Brain microvascular endothelial cell (primary cell): ENCODE measurements at regions not wholly inside any gene's neighbourhood (a gene's known extent, or its start where the extent isn't known, plus 50 kb on each side); places are given as distances from the start of the nearest gene placed in this dataset.

Source experiments
- DNase-seq: peaks from one replicate; pipeline ENCODE4 v3.0.0-alpha.2; 2020
- H3K27ac ChIP-seq: fragments of 250-450 bp; sonication (Bioruptor Pico); 2 replicates; pipeline ENCODE4 v1.5.1; 2020; ENCODE audit warnings: mild to moderate bottlenecking, moderate library complexity
- H3K27me3 ChIP-seq: fragments of 250-450 bp; sonication (Bioruptor Pico); replicated peaks from 2 replicates; pipeline ENCODE4 v1.5.1; 2020; ENCODE audit warnings: mild to moderate bottlenecking
- H3K36me3 ChIP-seq: fragments of 250-450 bp; sonication (Bioruptor Pico); replicated peaks from 2 replicates; pipeline ENCODE4 v1.5.1; 2020; ENCODE audit warnings: mild to moderate bottlenecking
- H3K4me3 ChIP-seq: 2 replicates; pipeline ENCODE4 v1.5.1; 2011; ENCODE audit warnings: low read depth, mild to moderate bottlenecking, control low read depth, low read length, moderate library complexity
- in situ Hi-C: cut with HindIII; loops from 2 replicates; pipeline ENCODE4 v1.10.0; 2017; ENCODE audit warnings: low sequenced_read_pairs, low pct_ligation_motif_present
- TF ChIP-seq, protein P1 (sequence below): IDR thresholded peaks from 2 replicates; pipeline ENCODE4 v1.5.1; 2011; ENCODE audit warnings: low read depth, mild to moderate bottlenecking, moderate library complexity, low read length, control low read depth, inconsistent platforms; ENCODE audit errors: missing control alignments

DNA sequence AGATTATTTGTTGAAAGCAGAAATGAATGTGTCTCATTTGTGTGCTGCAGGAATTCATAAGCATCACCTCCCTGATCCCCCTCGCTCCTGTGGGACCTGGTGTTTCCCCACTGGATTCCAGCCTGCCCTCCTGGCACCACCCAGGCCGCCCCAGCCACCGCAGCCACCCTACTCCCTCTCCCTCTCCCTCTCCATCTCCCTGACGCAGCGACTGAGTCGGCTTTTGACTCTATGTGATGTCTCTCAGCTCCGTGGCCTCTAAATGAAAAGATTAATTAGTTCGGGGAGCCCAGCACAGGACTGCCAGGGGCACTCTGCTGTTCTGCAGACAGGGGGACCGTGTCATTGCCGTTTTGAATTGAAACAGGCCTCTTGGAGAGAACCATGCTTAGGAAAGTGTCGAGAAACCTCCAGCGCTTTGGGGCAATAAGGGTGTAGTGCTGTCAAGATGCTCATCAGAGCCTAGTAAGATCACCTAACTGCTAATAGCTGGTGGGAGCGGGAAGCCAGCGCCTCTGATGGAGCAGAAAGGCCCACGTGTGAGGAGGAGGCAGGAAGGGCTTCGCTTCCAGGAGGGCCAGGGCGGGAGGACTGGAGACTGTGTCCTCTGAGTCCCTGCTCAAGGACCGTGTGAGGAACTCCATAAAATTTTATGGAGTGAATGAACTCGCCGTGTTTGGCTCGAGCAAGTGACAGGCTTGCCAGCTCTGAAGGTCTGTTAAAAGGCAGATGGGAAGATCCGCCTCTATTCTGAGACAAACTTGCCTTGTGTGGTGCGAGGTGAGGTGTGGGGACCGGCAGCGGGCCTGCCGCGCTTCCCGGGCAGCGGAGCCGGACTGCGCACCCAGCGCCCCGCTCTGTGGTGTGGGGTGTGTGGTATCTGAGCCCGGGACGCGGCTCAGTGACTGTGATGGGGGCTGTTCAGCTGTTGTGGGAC is 157.4 kb upstream of the C14orf180 start:
- H3K4me3 ChIP-seq = no peak overlapping the region
- in situ Hi-C loops = no loop called here
- no peak for DNase-seq

DNA sequence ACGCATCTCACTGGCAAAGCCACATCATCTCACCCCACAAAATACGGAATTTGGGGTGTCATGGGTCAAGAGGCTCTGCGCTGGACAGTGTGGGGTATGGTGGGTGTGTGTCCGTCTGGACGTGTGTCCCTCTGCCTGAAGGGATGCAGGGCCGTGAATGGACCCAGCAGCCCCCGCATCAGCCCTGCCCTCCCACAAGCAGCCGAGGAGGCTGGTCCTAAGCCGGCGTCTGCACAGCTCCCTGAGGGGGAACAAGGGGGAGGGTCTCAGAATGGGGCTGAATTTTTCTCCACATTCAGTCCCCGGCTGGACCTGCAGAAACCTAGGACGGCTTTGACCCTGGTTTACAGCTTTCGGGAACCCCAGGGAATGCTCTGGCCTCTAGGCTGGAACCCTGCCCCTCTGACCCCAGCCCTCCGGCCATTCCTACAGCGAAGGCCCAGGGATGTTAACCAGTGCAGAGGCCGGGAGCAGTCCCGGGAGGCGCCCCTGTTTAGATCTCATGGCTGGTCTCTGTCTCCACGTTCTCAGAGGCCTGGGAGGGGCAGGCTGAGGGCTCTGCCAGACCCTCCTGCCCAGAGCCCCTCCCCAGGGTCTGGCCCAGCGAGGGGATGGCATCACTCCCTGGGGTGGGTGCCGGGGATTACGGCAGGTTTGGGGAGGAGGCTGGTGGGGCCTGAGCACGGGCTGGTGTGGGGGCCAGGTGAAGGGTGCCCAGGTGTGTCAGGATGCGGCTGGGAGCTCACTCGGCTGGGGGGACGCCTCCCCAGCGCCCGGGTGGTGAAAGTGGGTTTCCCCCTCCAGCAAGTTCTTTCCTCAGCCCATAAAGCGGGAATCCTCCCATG is 156.5 kb upstream of the C14orf180 start:
- no peak overlapping the region for H3K4me3 ChIP-seq
- no peaks in the 10 kb centered on the region for H3K36me3 ChIP-seq
- TF ChIP-seq, protein P1, sequence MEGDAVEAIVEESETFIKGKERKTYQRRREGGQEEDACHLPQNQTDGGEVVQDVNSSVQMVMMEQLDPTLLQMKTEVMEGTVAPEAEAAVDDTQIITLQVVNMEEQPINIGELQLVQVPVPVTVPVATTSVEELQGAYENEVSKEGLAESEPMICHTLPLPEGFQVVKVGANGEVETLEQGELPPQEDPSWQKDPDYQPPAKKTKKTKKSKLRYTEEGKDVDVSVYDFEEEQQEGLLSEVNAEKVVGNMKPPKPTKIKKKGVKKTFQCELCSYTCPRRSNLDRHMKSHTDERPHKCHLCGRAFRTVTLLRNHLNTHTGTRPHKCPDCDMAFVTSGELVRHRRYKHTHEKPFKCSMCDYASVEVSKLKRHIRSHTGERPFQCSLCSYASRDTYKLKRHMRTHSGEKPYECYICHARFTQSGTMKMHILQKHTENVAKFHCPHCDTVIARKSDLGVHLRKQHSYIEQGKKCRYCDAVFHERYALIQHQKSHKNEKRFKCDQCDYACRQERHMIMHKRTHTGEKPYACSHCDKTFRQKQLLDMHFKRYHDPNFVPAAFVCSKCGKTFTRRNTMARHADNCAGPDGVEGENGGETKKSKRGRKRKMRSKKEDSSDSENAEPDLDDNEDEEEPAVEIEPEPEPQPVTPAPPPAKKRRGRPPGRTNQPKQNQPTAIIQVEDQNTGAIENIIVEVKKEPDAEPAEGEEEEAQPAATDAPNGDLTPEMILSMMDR = no peak
- in situ Hi-C loops = no loop called here
- no peak for DNase-seq
- H3K27ac ChIP-seq = no peak overlapping the region
- H3K27me3 ChIP-seq = no peaks in the 10 kb centered on the region

More for the DNA sequence above, 157.4 kb upstream of the C14orf180 start:
- Histone ChIP-seq H3K36me3 (no peaks in the 10 kb centered on the region), H3K27ac (no peak overlapping the region), H3K27me3 (no peaks in the 10 kb centered on the region)
- TF ChIP-seq, protein P1 = no peak

DNA sequence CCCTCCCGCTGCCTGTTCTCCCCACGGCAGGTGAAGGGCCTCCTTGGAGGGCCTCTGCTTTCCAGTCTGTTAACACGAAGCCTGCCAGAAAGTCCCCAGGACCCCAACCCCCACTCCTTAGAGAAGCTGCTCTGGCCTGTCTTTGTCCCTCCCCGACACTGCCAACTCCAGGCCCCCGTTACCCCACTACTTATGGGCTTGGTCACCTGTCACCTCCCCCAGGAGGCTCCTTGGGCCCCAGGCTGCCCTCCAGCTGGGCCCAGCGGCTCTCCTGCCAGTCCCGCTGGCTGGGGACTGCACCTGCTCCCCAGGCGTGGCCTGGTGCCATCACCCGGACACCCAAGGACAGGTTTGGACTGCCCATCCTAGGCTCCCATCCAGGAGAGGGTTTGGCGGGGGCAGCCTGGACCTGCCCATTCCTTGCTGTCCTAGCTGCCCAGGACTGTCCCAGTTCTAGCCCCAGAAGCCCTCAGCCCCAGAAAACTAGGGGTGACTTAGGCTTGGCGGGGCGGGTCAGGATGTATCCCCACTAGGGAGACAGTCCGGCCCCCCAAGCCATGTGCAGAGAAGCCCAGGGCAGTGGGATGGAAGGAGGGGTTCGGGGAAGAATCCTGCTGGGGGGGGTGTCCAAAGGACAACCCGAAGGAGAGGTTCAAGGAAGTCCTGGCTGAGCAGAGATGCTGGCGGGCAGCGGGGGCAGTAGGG is 155.7 kb upstream of the C14orf180 start:
- TF ChIP-seq, protein P1 = no peak
- in situ Hi-C loops = no loop called here
- Histone ChIP-seq H3K27ac (no peak overlapping the region), H3K4me3 (no peak overlapping the region), H3K36me3 (no peaks in the 10 kb centered on the region), H3K27me3 (no peaks in the 10 kb centered on the region)
- no peak for DNase-seq

DNA sequence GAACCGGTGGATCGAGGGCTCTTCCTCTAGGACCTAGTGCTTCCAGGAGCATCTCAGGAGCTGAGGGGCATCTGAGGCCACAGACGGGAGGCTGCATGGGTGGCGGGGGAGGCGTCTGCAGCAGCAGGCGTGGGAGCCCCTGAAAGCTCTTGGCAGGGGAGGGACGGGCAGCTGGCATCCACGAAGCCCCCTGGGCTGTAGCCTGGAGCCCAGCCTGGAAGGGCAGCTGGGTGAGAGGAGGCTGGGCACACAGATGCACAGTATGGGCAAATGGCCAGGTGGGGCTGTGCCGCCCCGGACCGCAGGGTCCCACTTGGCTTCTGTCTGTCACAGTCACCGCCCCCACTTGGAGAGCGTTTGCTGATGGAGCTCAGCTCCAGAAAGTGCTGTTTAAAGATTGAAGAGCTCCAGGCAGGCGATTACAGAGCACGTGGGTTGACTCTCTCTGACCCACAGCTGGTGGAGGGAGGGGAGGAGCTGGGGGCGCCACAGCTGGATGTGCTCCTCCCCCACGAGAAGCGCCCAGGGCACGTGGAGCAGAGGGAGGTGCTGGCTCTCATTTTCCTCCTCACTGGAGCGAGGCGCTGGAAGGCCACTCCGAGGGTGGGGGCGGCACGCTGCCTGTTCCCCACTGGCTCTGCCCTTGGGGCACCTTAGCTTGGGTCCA is 155.0 kb upstream of the C14orf180 start:
- in situ Hi-C loops = no loop called here
- TF ChIP-seq, protein P1 = no peak
- Histone ChIP-seq H3K27me3 (no peaks in the 10 kb centered on the region), H3K27ac (no peak overlapping the region), H3K4me3 (no peak overlapping the region), H3K36me3 (no peaks in the 10 kb centered on the region)
- no peak for DNase-seq

DNA sequence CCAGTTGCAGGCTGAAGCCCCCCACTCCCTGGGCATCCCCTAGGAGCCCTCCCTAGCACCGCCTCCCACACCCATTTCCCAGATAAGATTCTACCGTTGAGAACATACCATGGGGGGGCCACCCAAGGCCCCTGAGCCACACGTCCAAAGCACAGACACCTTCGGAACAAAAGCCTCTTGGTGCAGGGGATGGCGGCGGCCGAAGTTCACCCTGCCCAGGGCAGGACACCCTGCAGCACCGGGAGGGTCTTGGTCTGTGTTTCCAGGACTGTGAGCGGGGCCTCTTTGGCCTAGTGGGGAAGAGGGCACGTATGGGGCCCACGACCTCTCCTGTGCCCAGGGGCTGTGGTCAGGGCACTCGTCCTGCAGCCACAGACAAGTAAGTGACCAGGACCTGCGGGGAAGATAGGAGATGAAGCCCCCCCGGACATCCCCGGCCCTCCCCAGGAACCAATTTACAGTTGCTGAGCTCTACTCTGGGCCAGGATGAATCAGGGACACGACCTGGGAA is 154.3 kb upstream of the C14orf180 start:
- in situ Hi-C loops = no loop called here
- H3K36me3 ChIP-seq = no peaks in the 10 kb centered on the region
- no peak for DNase-seq
- H3K27ac ChIP-seq = no peak overlapping the region
- no peaks in the 10 kb centered on the region for H3K27me3 ChIP-seq
- TF ChIP-seq, protein P1 = no peak
- H3K4me3 ChIP-seq = no peak overlapping the region
